Endothelial cell of umbilical vein (primary cell): ENCODE measurements at regions not wholly inside any gene's neighbourhood (a gene's known extent, or its start where the extent isn't known, plus 50 kb on each side); places are given as distances from the start of the nearest gene placed in this dataset.

Experiments
- BruUV-seq: library from RNA; stranded (reverse); fragments of 400-500 nt; replicated peaks from 2 replicates; lab custom pipeline; 2021; lab: Mats Ljungman, UMichigan
- CTCF ChIA-PET: fragments of 300-600, 350-600 bp; sonication (Branson Sonifier 250); formaldehyde crosslinking; loops from one replicate; lab custom pipeline; 2021; ENCODE audit warnings: antibody characterized with exemption, inconsistent platforms; lab: Charles Lee
- POLR2A ChIA-PET: fragments of 300-600, 350-600 bp; sonication (Branson Sonifier 250); formaldehyde crosslinking; loops from one replicate; lab custom pipeline; 2021; ENCODE audit warnings: antibody characterized with exemption, inconsistent platforms; lab: Charles Lee
- DNase-seq: peaks from one replicate; pipeline ENCODE4 v3.0.0-alpha.2; 2011; ENCODE audit warnings: low read depth, low spot score
- FAIRE-seq: peaks from 2 replicates; lab custom pipeline; 2011; peaks lifted over from hg19 to GRCh38; lab: Jason Lieb, UNC
- H2AFZ ChIP-seq: 2 replicates; pipeline ENCODE4 v1.6.0; 2012; ENCODE audit warnings: low read depth, low read length, control low read depth, inconsistent platforms
- H3K27ac ChIP-seq: 2 replicates; pipeline ENCODE4 v1.5.1; 2011; ENCODE audit warnings: low read depth, mild to moderate bottlenecking, control low read depth, low read length, moderate library complexity; ENCODE audit not compliant: insufficient read depth
- H3K27me3 ChIP-seq, 2 experiments: 2 replicates each; pipeline versions ENCODE4 v1.6.0 to v1.6.1; 2011; ENCODE audit warnings: low read length in 2 of 2, mixed read lengths in 1 of 2; ENCODE audit not compliant: control insufficient read depth in 2 of 2, insufficient read depth in 2 of 2
- H3K36me3 ChIP-seq, 2 experiments: 2 replicates in 1 of 2; 3 replicates in 1 of 2; pipeline ENCODE4 v1.5.1; 2011; ENCODE audit warnings: low read length in 2 of 2, mild to moderate bottlenecking in 1 of 2, moderate library complexity in 1 of 2; ENCODE audit not compliant: control insufficient read depth in 2 of 2, insufficient read depth in 2 of 2; ENCODE audit errors: extremely low read depth in 1 of 2
- H3K4me1 ChIP-seq: 3 replicates; pipeline ENCODE4 v1.5.1; 2011; ENCODE audit warnings: mild to moderate bottlenecking, low read length; ENCODE audit not compliant: control insufficient read depth, insufficient read depth; ENCODE audit errors: extremely low read depth
- H3K4me2 ChIP-seq: 2 replicates; pipeline ENCODE4 v1.6.1; 2011; ENCODE audit warnings: low read length, control low read depth, mixed read lengths; ENCODE audit not compliant: insufficient read depth
- H3K4me3 ChIP-seq, 3 experiments: fragments of 200-600 bp in 1 of 3; sonication (generic), shearing (Covaris generic) in 1 of 3; replicated peaks in 1 of 3; 2 replicates each; pipeline ENCODE4 v1.5.1; 2011 to 2016; ENCODE audit warnings: control low read depth in 3 of 3, low read length in 3 of 3, mild to moderate bottlenecking in 2 of 3, inconsistent platforms in 1 of 3, low read depth in 1 of 3, moderate library complexity in 1 of 3; ENCODE audit not compliant: insufficient read depth in 1 of 3
- H3K79me2 ChIP-seq: 2 replicates; pipeline ENCODE4 v1.6.0; 2012; ENCODE audit warnings: low read length, inconsistent platforms; ENCODE audit not compliant: control insufficient read depth, insufficient read depth
- H3K9ac ChIP-seq: replicated peaks from 2 replicates; pipeline ENCODE3; 2011; ENCODE audit warnings: low read length, control low read depth; ENCODE audit not compliant: insufficient read depth; ENCODE audit errors: extremely low read depth
- H3K9me1 ChIP-seq: replicated peaks from 3 replicates; pipeline ENCODE4 v1.6.0; 2011; ENCODE audit warnings: mild to moderate bottlenecking, low read length; ENCODE audit not compliant: control insufficient read depth, insufficient read depth; ENCODE audit errors: extremely low read depth
- H3K9me3 ChIP-seq: replicated peaks from 2 replicates; pipeline ENCODE4 v1.5.1; 2012; ENCODE audit warnings: low read length, inconsistent platforms; ENCODE audit not compliant: control insufficient read depth, insufficient read depth
- H4K20me1 ChIP-seq: replicated peaks from 2 replicates; pipeline ENCODE3; 2011; ENCODE audit warnings: mild to moderate bottlenecking, low read length; ENCODE audit not compliant: control insufficient read depth, insufficient read depth; ENCODE audit errors: extremely low read depth
- CTCF ChIP-seq, 2 donors: IDR thresholded peaks; 1 replicate in 1 of 2; 2 replicates in 1 of 2; pipeline ENCODE4 v1.5.1; 2011; ENCODE audit warnings: low read length in 2 of 2, mild to moderate bottlenecking in 2 of 2, moderate library complexity in 2 of 2, control low read depth in 1 of 2, inconsistent platforms in 1 of 2, low read depth in 1 of 2; ENCODE audit not compliant: insufficient read depth in 1 of 2; ENCODE audit errors: extremely low read depth in 1 of 2
- EZH2 ChIP-seq: IDR thresholded peaks from 2 replicates; pipeline ENCODE4 v1.6.1; 2012; ENCODE audit warnings: borderline replicate concordance, low read depth, mild to moderate bottlenecking, moderate library complexity, low read length, inconsistent platforms; ENCODE audit not compliant: severe bottlenecking
- FOS ChIP-seq: IDR thresholded peaks from 2 replicates; pipeline ENCODE4 v1.6.1; 2011; ENCODE audit warnings: mild to moderate bottlenecking, low read length, moderate library complexity, borderline replicate concordance; ENCODE audit not compliant: insufficient read depth
- GATA2 ChIP-seq: IDR thresholded peaks from 2 replicates; pipeline ENCODE4 v1.7.0; 2011; ENCODE audit warnings: low read depth, mild to moderate bottlenecking, moderate library complexity, mixed read lengths, low read length; ENCODE audit not compliant: insufficient read length, insufficient read depth
- JUN ChIP-seq: IDR thresholded peaks from 2 replicates; pipeline ENCODE4 v1.6.1; 2011; ENCODE audit warnings: borderline replicate concordance, low read depth; ENCODE audit not compliant: insufficient read length, insufficient read depth
- MAX ChIP-seq: IDR thresholded peaks from 2 replicates; pipeline ENCODE4 v1.6.1; 2011; ENCODE audit not compliant: insufficient read depth, insufficient read length
- MYC ChIP-seq: IDR thresholded peaks from one replicate; pipeline ENCODE4 v1.6.1; 2011; ENCODE audit warnings: mild to moderate bottlenecking, low read depth, low read length
- POLR2A ChIP-seq: IDR thresholded peaks from 2 replicates; pipeline ENCODE4 v1.6.1; 2012; ENCODE audit warnings: low read depth, mild to moderate bottlenecking, control low read depth, low read length
- POLR2AphosphoS5 ChIP-seq: IDR thresholded peaks from 2 replicates; pipeline ENCODE4 v1.6.1; 2012; ENCODE audit warnings: low read depth, mild to moderate bottlenecking, control low read depth, low read length, moderate library complexity; ENCODE audit not compliant: insufficient read depth
- dilution Hi-C: fragments of 300-500 bp; cut with MboI; formaldehyde crosslinking; loops from one replicate; pipeline ENCODE4 v1.15.0; 2019; ENCODE audit warnings: low sequenced_read_pairs; ENCODE audit not compliant: extremely low pct_ligation_motif_present
- intact Hi-C: fragments of 100-400 bp; cut with micrococcal nuclease; formaldehyde crosslinking; loops from one replicate; pipeline ENCODE4 v1.10.0; 2022

GRCh38 chr1:47630346-47630745 is 192.5 kb downstream of the FOXD2 start:
- no peak overlapping the region for H2AFZ ChIP-seq
- no peaks in the 10 kb centered on the region for H3K9me1 ChIP-seq
- intact Hi-C loops: no loop called here
- TF ChIP-seq JUN (no peak), POLR2A (no peak), MAX (no peak), MYC (no peak), FOS (no peak), POLR2AphosphoS5 (no peak), CTCF (IDR thresholded peaks at IDR 0.05; ENCODE audit: extremely low read depth in 1 of 2, insufficient read depth in 1 of 2, low read depth in 1 of 2, low read length in 2 of 2) (no peak), GATA2 (no peak), EZH2 (no peak)
- no peaks in the 10 kb centered on the region for H3K4me1 ChIP-seq
- dilution Hi-C loops: no loop called here
- no peaks in the 10 kb centered on the region for H3K79me2 ChIP-seq
- no TSS peak for BruUV-seq
- no peaks in the 10 kb centered on the region for H3K36me3 ChIP-seq
- no peaks in the 10 kb centered on the region for H3K9me3 ChIP-seq
- no peak overlapping the region for H3K4me3 ChIP-seq
- DNase-seq (no peak), FAIRE-seq (no peak)
- no peaks in the 10 kb centered on the region for H4K20me1 ChIP-seq
- no peak overlapping the region for H3K4me2 ChIP-seq
- CTCF ChIA-PET: interaction anchor here (1.1 to 1.7 kb wide), 3 partner anchors 32 to 96 kb away, joined by 3 to 8 read pairs (median 4); no protein-coding TSS in a partner anchor
- H3K9ac ChIP-seq: no peak overlapping the region
- H3K27ac ChIP-seq: no peak overlapping the region
- peaks cover 0 to 2% of the 10 kb centered on the region in 2 experiments for H3K27me3 ChIP-seq
- POLR2A ChIA-PET: no interaction called here
